Astrocyte of the spinal cord (primary cell): ENCODE measurements at regions not wholly inside any gene's neighbourhood (a gene's known extent, or its start where the extent isn't known, plus 50 kb on each side); places are given as distances from the start of the nearest gene placed in this dataset.

Source experiments
- DNase-seq: peaks from one replicate; pipeline ENCODE4 v3.0.0; 2011; ENCODE audit warnings: low read depth, low spot score
- H3K4me3 ChIP-seq: 2 replicates; pipeline ENCODE4 v1.5.1; 2011; ENCODE audit warnings: low read depth, mild to moderate bottlenecking, low read length, moderate library complexity
- in situ Hi-C: cut with HindIII; loops from 2 replicates; pipeline ENCODE4 v1.10.0; 2017; ENCODE audit warnings: low sequenced_read_pairs
- TF ChIP-seq, protein P1 (sequence below): IDR thresholded peaks from 2 replicates; pipeline ENCODE4 v1.5.1; 2012; ENCODE audit warnings: low read depth, mild to moderate bottlenecking, low read length, inconsistent platforms

DNA sequence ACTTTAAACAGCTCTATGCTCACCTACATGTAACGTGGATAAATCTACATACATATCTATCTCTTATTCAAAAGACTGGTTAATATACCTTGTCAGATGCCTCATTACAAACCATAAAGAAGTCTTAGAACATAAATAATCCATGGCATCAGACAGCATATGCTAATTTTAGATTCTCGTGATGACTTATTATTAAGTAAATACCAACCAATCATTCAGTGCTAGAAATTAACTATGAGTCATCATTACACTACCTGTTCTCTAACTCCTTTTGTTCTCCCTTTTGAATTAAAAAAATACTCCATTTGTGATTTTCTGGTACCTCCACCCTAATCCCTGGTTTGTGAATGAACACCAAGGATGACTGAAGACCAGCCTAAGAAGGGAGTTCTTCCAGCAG is 754.3 kb upstream of the ARGLU1 start:
- DNase-seq, result no peak
- H3K4me3 ChIP-seq, result no peak overlapping the region
- in situ Hi-C loops, result no loop called here
- TF ChIP-seq, protein P1, sequence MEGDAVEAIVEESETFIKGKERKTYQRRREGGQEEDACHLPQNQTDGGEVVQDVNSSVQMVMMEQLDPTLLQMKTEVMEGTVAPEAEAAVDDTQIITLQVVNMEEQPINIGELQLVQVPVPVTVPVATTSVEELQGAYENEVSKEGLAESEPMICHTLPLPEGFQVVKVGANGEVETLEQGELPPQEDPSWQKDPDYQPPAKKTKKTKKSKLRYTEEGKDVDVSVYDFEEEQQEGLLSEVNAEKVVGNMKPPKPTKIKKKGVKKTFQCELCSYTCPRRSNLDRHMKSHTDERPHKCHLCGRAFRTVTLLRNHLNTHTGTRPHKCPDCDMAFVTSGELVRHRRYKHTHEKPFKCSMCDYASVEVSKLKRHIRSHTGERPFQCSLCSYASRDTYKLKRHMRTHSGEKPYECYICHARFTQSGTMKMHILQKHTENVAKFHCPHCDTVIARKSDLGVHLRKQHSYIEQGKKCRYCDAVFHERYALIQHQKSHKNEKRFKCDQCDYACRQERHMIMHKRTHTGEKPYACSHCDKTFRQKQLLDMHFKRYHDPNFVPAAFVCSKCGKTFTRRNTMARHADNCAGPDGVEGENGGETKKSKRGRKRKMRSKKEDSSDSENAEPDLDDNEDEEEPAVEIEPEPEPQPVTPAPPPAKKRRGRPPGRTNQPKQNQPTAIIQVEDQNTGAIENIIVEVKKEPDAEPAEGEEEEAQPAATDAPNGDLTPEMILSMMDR, result no peak

DNA sequence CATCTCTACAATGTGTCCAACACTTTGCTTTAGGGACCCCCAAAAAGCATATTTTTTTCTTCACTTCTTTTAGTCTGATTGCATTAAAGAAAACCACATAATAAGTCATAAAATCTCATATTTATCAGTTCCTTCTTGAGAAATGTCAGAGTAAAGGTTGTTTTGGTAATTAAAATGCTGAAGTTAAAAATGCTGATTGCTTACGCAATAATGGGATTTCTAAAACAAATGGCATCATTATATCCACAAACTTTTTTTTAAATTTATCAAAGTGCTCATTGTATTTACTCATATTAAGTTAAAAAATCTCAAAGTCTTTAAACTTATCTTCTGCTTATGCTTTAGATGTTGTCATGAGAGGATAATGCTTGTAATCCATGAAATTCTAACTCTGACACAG is 737.2 kb upstream of the ARGLU1 start:
- DNase-seq, result no peak
- in situ Hi-C loops, result no loop called here
- TF ChIP-seq, protein P1, result no peak
- H3K4me3 ChIP-seq, result no peak overlapping the region

DNA sequence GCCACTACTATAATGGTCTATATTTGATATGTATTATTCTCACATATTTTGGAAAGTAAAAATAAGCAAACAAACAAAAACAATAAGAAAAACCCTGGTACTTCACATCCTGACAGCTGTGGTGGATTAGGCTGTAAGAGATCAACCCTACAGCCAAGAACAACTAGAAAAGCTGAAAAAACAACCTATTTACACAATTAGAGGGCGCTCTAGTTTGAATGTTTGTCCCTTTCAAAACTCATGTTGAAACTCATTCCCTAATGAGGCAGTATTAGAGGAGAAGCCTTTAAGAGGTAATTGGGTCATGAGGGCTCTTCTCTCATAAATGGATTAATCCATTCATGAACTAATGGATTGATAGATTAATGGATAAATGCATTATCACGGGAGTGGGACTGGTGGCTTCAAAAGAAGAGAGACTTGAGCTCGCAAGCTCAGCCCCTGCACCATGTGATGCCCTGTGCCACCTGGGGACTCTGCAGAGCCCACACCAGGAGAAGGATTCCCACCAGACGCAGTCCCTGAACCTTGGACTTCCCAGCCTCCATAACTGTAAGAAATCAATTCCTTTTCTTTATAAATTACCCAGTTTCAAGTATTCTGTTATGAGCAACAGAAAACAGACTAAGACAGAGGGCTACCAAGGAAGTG is 733.9 kb upstream of the ARGLU1 start:
- no peak overlapping the region for H3K4me3 ChIP-seq
- TF ChIP-seq, protein P1, result no peak
- in situ Hi-C loops, result no loop called here

DNA sequence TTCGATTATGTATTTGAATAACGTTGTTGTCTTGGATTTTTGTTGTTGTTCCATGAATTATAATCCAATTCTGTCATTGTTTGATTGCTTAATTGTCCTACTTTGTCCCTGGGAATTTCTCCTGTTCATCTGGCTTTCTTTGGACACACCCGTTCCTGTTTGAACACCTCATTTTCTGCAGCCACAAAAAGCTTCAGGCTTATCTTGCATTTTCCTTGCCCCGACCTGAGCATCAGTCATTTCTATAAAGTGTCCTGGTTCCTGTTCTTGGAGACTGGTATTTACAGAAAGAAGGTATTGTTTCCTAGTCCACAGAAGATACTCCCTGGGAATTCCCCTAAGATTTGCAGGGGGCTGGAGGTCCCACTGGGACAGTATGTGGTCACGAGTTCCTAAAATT is 731.8 kb upstream of the ARGLU1 start:
- TF ChIP-seq, protein P1, result no peak
- H3K4me3 ChIP-seq, result no peak overlapping the region
- no peak for DNase-seq
- in situ Hi-C loops, result no loop called here

More for the DNA sequence above, 733.9 kb upstream of the ARGLU1 start:
- DNase-seq, result no peak

DNA sequence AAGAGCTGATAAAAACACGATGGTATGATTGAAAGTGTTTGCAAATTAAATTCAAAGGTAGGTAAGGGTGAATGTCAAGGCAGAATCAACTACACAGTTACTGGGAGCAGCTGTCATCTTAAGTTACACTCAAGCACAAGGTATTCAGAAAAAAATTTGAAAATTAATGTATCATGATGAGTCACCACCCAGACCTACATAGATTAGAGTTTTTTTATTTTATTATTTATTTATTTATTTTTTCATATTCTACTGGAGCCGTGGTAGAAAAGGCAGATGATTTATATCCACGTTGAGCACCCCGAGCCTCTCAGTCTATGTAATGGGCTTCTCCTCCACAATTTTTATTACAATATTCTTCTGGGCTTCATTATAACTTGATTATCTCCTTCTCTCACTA is 728.9 kb upstream of the ARGLU1 start:
- TF ChIP-seq, protein P1, result no peak
- in situ Hi-C loops, result no loop called here
- DNase-seq, result peak; percentile 15
- no peak overlapping the region for H3K4me3 ChIP-seq

DNA sequence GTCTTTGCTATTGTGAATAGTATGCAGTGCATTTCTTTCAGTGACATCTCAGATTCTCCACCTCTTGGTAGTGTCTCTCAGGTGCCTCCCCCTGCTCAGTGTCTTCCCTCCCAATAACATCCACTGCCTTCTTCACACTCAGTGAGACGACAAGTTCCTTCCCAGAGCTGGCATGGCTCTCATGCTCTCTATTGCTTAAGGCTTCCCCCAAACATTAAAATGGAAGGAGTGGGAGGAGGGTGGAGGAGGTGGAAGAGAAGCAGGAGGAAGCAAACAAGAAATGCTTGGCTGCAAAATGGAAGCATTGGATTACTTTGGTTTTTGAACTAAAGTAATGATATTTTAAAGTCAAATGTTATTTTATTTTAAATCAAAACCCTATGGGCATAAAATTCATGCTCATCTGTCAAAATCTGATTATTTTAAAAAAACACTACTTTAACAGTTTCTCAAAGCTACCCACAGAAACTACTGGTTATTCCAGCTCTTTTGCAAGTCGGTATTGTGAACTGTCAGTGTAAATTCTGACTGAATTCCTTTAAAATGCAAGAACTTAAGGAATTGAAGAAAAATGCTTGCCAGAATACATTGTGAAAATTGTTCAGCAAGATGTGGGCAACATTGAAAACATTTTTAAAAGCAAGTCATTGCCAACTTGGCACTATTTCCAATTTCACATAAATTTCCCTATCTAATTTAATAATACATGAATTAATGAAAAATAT is 727.6 kb upstream of the ARGLU1 start:
- in situ Hi-C loops, result no loop called here
- no peak for DNase-seq
- TF ChIP-seq, protein P1, result no peak
- no peak overlapping the region for H3K4me3 ChIP-seq
